T-helper 9 cell (primary cell): ENCODE measurements at regions not wholly inside any gene's neighbourhood (a gene's known extent, or its start where the extent isn't known, plus 50 kb on each side); places are given as distances from the start of the nearest gene placed in this dataset.

Experiments
- DNase-seq: peaks from one replicate; pipeline ENCODE4 v3.0.0-alpha.2; 2020

- DNase-seq = no peak
These were observed 454.9 kb downstream of the SPRY1 start for GRCh38 chr4:123851521-123851920.

GRCh38 chr4:123853651-123854050 is 457.1 kb downstream of the SPRY1 start:
- no peak for DNase-seq

- no peak for DNase-seq
These were observed 460.3 kb downstream of the SPRY1 start for GRCh38 chr4:123856689-123857545.

- DNase-seq = no peak
These were observed 461.9 kb downstream of the SPRY1 start for GRCh38 chr4:123858465-123858864.

GRCh38 chr4:123862812-123863211 is 466.2 kb downstream of the SPRY1 start:
- DNase-seq = no peak

GRCh38 chr4:123866796-123867195 is 470.2 kb downstream of the SPRY1 start:
- DNase-seq = no peak

GRCh38 chr4:123867910-123868587 is 471.5 kb downstream of the SPRY1 start:
- no peak for DNase-seq

- no peak for DNase-seq
These were observed 473.0 kb downstream of the SPRY1 start for GRCh38 chr4:123869286-123870215.

GRCh38 chr4:123870216-123870876 is 473.8 kb downstream of the SPRY1 start:
- DNase-seq = no peak

- DNase-seq = no peak
These were observed 474.7 kb downstream of the SPRY1 start for GRCh38 chr4:123871341-123871740.

- no peak for DNase-seq
These were observed 477.5 kb downstream of the SPRY1 start for GRCh38 chr4:123874063-123874462.

GRCh38 chr4:123876143-123876542 is 479.5 kb downstream of the SPRY1 start:
- no peak for DNase-seq

GRCh38 chr4:123876671-123877101 is 480.1 kb downstream of the SPRY1 start:
- DNase-seq = no peak

- no peak for DNase-seq
These were observed 481.0 kb downstream of the SPRY1 start for GRCh38 chr4:123877551-123877950.

GRCh38 chr4:123878976-123879375 is 482.4 kb downstream of the SPRY1 start:
- no peak for DNase-seq

GRCh38 chr4:123880631-123881030 is 484.0 kb downstream of the SPRY1 start:
- DNase-seq = no peak

GRCh38 chr4:123884922-123885321 is 488.3 kb downstream of the SPRY1 start:
- no peak for DNase-seq

GRCh38 chr4:123889507-123889906 is 492.9 kb downstream of the SPRY1 start:
- DNase-seq = no peak

GRCh38 chr4:123890889-123891288 is 494.3 kb downstream of the SPRY1 start:
- DNase-seq = no peak

GRCh38 chr4:123891881-123892280 is 495.3 kb downstream of the SPRY1 start:
- DNase-seq = no peak

GRCh38 chr4:123892368-123892976 is 495.9 kb downstream of the SPRY1 start:
- no peak for DNase-seq
